ENCODE measurements at regions not wholly inside any gene's neighbourhood (a gene's known extent, or its start where the extent isn't known, plus 50 kb on each side); places are given as distances from the start of the nearest gene placed in this dataset.

- Histone ChIP-seq H4K20me1 (ENCODE audit: insufficient read depth, low read length) (no peaks in the 10 kb centered on the region), H2BK20ac (ENCODE audit: low read depth, low read length) (no peak overlapping the region), H3K14ac (replicated peaks; ENCODE audit: low read depth, low read length) (no peak overlapping the region), H4K8ac (ENCODE audit: low read depth in 2 of 2, low read length in 2 of 2) (no peak overlapping the region), H2BK120ac (ENCODE audit: low read depth, low read length) (no peak overlapping the region), H3K36me3 (ENCODE audit: control insufficient read depth, insufficient read depth, low read length) (no peaks in the 10 kb centered on the region), H3K4me3 (ENCODE audit: insufficient read depth, low read depth, low read length) (no peak overlapping the region), H2AK5ac (ENCODE audit: low read depth, low read length) (no peak overlapping the region), H3K4ac (ENCODE audit: low read depth, low read length) (no peak overlapping the region), H3K18ac (ENCODE audit: low read depth, low read length) (no peak overlapping the region), H3K23ac (ENCODE audit: low read depth, low read length) (no peak overlapping the region), H3K56ac (ENCODE audit: extremely low read depth, insufficient read depth, low read length) (no peak overlapping the region), H3K9ac (ENCODE audit: low read depth, low read length) (no peak overlapping the region), H2AK9ac (replicated peaks; ENCODE audit: low read depth, low read length, poor library complexity) (no peak overlapping the region), H3K27ac (ENCODE audit: insufficient read depth, low read length) (no peak overlapping the region), H3K27me3 (ENCODE audit: control insufficient read depth, insufficient read depth, low read length) (no peaks in the 10 kb centered on the region), H2BK15ac (ENCODE audit: low read depth, low read length) (no peak overlapping the region), H4K5ac (ENCODE audit: low read depth, low read length) (no peak overlapping the region), H3K9me1 (ENCODE audit: insufficient read depth, low read length) (no peaks in the 10 kb centered on the region), H3K9me3 (ENCODE audit: control insufficient read depth, insufficient read depth, low read length) (0 out of 2 replicates have a peak, but pooled peaks cover 5% of the 10 kb centered on the region), H3K4me2 (ENCODE audit: low read depth, low read length) (no peak overlapping the region), H4K91ac (ENCODE audit: insufficient read depth, low read depth, low read length) (no peak overlapping the region), H2BK5ac (ENCODE audit: low read depth, low read length, poor library complexity, severe bottlenecking) (no peak overlapping the region), H3K4me1 (ENCODE audit: control insufficient read depth, insufficient read depth, low read length) (no peaks in the 10 kb centered on the region), H3K79me1 (ENCODE audit: low read depth in 1 of 2, low read length in 2 of 2) (no peaks in the 10 kb centered on the region), H2AFZ (replicated peaks; ENCODE audit: low read length, poor library complexity) (no peak overlapping the region)
- intact Hi-C loops (cut with micrococcal nuclease) (no loop called here), in situ Hi-C loops (cut with MboI; ENCODE audit: low sequenced_read_pairs) (no loop called here), dilution Hi-C loops (cut with HindIII; ENCODE audit: low sequenced_read_pairs, unreplicated experiment) (no loop called here)
- BruUV-seq (replicated peaks): no TSS peak
- DNase-seq: no peak
- ATAC-seq (ENCODE audit: low read depth): no peak
- ChIA-PET CTCF (no interaction called here), POLR2A (ENCODE audit: unreplicated experiment) (no interaction called here)
- WGBS, 2 experiments (ENCODE audit: extremely low coverage in 2 of 2, insufficient read length in 1 of 2): no CpG with 5 or more reads among the region's 2 CpGs
- no peak for TF ChIP-seq RAD21 (IDR thresholded peaks at IDR 0.05; ENCODE audit: low read length)
- TF ChIP-seq RFX5 (IDR thresholded peaks at IDR 0.05; ENCODE audit: low read depth, low read length): no peak
- TF ChIP-seq MXI1 (IDR thresholded peaks at IDR 0.05; ENCODE audit: borderline replicate concordance, low read depth, low read length): no peak
- no peak for TF ChIP-seq MAZ (IDR thresholded peaks at IDR 0.05; ENCODE audit: borderline replicate concordance, low read depth, low read length)
- TF ChIP-seq BHLHE40 (IDR thresholded peaks at IDR 0.05; ENCODE audit: low read depth, low read length): no peak
- no peak for TF ChIP-seq NFE2L2 (IDR thresholded peaks at IDR 0.05; ENCODE audit: low read depth, low read length)
- TF ChIP-seq, protein P1, sequence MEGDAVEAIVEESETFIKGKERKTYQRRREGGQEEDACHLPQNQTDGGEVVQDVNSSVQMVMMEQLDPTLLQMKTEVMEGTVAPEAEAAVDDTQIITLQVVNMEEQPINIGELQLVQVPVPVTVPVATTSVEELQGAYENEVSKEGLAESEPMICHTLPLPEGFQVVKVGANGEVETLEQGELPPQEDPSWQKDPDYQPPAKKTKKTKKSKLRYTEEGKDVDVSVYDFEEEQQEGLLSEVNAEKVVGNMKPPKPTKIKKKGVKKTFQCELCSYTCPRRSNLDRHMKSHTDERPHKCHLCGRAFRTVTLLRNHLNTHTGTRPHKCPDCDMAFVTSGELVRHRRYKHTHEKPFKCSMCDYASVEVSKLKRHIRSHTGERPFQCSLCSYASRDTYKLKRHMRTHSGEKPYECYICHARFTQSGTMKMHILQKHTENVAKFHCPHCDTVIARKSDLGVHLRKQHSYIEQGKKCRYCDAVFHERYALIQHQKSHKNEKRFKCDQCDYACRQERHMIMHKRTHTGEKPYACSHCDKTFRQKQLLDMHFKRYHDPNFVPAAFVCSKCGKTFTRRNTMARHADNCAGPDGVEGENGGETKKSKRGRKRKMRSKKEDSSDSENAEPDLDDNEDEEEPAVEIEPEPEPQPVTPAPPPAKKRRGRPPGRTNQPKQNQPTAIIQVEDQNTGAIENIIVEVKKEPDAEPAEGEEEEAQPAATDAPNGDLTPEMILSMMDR (conservative IDR thresholded peaks at IDR 0.05; ENCODE audit: low read depth, low read length): no peak
- TF ChIP-seq POLR2A (IDR thresholded peaks at IDR 0.05; ENCODE audit: low read depth, low read length): no peak
- no peak for TF ChIP-seq RCOR1 (IDR thresholded peaks at IDR 0.05; ENCODE audit: insufficient replicate concordance, low read length)
- TF ChIP-seq CEBPB (IDR thresholded peaks at IDR 0.05; ENCODE audit: low read depth, low read length): no peak
- TF ChIP-seq FOS (IDR thresholded peaks at IDR 0.05; ENCODE audit: low read depth, low read length): no peak
- no peak for TF ChIP-seq ELK1 (IDR thresholded peaks at IDR 0.05; ENCODE audit: borderline replicate concordance, low read depth, low read length)
- TF ChIP-seq MAFK (IDR thresholded peaks at IDR 0.05; ENCODE audit: low read depth, low read length): no peak
Measured at GRCh38 chr20:7151676-7152470, 384.4 kb downstream of the BMP2 start.
